ENCODE measurements at regions not wholly inside any gene's neighbourhood (a gene's known extent, or its start where the extent isn't known, plus 50 kb on each side); places are given as distances from the start of the nearest gene placed in this dataset.

DNA sequence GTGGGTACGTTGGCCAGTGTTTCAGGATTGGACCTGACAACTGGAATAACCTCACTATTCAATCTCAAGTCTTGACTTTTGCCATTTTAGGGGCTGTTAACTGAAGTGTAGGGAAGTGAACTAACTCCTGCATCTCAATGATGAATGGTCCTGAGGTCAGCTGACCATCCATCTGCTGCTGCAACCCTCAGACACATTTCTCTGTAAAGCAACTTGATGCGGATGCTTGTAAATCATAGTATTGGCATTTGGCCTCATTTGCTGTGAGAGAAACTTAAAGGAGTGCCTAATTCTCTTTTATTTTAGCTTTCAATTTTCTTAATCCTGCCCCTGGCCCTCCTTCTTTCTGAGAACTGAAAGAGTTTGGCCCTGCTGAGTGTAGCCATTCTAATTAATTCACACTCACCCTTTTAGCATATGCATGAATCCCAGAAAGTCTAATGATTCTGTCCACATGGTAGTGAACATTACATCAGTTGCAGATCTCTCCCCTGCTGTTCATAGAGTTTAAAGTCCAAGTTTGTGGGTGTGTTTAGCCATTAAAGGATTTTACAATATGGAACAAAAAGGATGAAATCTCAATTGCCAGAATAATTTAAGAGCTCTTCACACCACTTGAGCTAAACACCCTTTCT lies 1531.4 kb upstream of the SLC10A2 start:
- H3K4me3 ChIP-seq, result no peak overlapping the region
- no peaks in the 10 kb centered on the region for H3K36me3 ChIP-seq
- DNase-seq (no peak), ATAC-seq (no peak)
- no peaks in the 10 kb centered on the region for H3K4me1 ChIP-seq
- TF ChIP-seq, protein P1, sequence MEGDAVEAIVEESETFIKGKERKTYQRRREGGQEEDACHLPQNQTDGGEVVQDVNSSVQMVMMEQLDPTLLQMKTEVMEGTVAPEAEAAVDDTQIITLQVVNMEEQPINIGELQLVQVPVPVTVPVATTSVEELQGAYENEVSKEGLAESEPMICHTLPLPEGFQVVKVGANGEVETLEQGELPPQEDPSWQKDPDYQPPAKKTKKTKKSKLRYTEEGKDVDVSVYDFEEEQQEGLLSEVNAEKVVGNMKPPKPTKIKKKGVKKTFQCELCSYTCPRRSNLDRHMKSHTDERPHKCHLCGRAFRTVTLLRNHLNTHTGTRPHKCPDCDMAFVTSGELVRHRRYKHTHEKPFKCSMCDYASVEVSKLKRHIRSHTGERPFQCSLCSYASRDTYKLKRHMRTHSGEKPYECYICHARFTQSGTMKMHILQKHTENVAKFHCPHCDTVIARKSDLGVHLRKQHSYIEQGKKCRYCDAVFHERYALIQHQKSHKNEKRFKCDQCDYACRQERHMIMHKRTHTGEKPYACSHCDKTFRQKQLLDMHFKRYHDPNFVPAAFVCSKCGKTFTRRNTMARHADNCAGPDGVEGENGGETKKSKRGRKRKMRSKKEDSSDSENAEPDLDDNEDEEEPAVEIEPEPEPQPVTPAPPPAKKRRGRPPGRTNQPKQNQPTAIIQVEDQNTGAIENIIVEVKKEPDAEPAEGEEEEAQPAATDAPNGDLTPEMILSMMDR (IDR thresholded peaks at IDR 0.05), result no peak
- intact Hi-C loops (cut with DNase I), result no loop called here
- no peak overlapping the region for H3K27ac ChIP-seq
- 94 to 97% methylated on average over 2 of the region's 2 CpGs for WGBS, 2 donors
- peaks cover 0 to 3% (median 0%) of the 10 kb centered on the region in 7 donors for H3K27me3 ChIP-seq
- no peaks in the 10 kb centered on the region for H3K9me3 ChIP-seq

DNA sequence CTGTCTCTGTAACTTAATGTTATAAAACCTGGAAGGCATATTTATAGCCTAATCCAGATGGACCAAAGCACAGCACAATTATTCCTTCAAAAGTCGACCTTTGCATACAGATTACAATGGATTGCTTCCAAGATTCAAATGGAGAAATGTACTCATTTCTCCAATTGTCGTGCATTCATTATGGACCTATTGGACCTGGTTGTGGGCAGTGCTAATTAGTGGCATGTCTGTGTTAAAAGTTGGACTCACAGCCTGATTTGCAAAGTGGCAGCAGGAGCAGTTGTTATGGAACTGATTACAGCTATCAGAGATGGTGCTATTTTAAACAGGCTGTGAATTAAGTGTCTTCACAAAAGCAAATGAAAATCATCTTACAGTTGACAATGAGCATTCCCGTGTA lies 1529.3 kb upstream of the SLC10A2 start:
- 29 to 41% methylated on average over 3 of the region's 3 CpGs for WGBS, 2 donors
- TF ChIP-seq, protein P1 (IDR thresholded peaks at IDR 0.05), result no peak
- intact Hi-C loops (cut with DNase I), result no loop called here

DNA sequence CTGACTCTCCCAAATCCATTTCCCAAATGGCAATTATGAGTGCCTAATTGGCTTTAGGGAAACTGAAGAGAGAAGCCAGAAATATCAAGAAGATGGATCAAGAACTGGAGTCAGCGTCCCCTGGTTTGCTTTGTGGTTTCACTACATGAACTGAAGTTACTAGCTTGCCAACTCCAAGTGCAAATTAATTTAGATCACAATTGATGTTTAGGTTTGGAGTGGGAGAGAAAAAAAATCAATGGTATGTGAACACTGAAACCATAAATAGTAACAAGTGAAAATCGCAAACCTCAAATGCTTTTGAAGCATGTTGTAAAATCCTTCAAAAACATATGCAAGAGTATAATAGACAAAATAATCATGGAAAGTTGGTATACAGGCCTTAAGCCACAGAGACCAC lies 1528.6 kb upstream of the SLC10A2 start:
- TF ChIP-seq, protein P1 (IDR thresholded peaks at IDR 0.05), result no peak
- intact Hi-C loops (cut with DNase I), result no loop called here
- 84% methylated on average over 2 of the region's 2 CpGs for WGBS, 2 donors
- Histone ChIP-seq H3K36me3 (no peaks in the 10 kb centered on the region), H3K27me3 (peaks cover 0 to 3% (median 0%) of the 10 kb centered on the region in 7 donors), H3K27ac (no peak overlapping the region), H3K4me3 (no peak overlapping the region), H3K9me3 (no peaks in the 10 kb centered on the region), H3K4me1 (no peaks in the 10 kb centered on the region)
- no peak for DNase-seq
- no peak for ATAC-seq

More for the DNA sequence above, 1529.3 kb upstream of the SLC10A2 start:
- Histone ChIP-seq H3K4me3 (no peak overlapping the region), H3K27me3 (peaks cover 0 to 3% (median 0%) of the 10 kb centered on the region in 7 donors), H3K4me1 (no peaks in the 10 kb centered on the region), H3K36me3 (no peaks in the 10 kb centered on the region), H3K9me3 (no peaks in the 10 kb centered on the region), H3K27ac (no peak overlapping the region)
- no peak for DNase-seq
- no peak for ATAC-seq

DNA sequence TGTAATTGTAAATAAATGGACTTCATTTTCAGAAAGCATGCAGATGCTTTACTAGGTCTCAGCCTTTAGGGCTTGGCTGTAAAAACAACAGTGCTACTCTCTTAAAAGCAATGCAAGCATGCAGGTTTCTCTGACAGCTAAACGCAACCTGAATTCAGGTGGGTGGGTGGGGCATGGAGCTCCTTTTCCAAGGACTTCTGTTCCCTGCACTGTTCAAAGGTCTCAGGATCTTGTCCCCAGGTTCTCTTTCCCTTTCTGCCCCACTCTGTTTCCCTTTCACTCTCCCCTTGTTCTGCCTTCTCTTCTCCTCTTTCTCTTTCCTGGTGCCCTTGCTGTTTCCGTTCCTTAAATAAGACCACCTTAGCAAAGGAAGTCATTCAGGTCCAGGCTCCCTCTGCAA lies 1527.5 kb upstream of the SLC10A2 start:
- WGBS, 2 donors, result 83 to 98% methylated on average over 2 of the region's 2 CpGs
- Histone ChIP-seq H3K9me3 (no peaks in the 10 kb centered on the region), H3K27ac (no peak overlapping the region), H3K27me3 (peaks cover 0 to 3% (median 0%) of the 10 kb centered on the region in 7 donors), H3K4me1 (no peaks in the 10 kb centered on the region), H3K4me3 (no peak overlapping the region), H3K36me3 (no peaks in the 10 kb centered on the region)
- ATAC-seq (no peak), DNase-seq (no peak)
- TF ChIP-seq, protein P1 (IDR thresholded peaks at IDR 0.05), result no peak
- intact Hi-C loops (cut with DNase I), result no loop called here
